B cell (primary cell): ENCODE measurements at regions not wholly inside any gene's neighbourhood (a gene's known extent, or its start where the extent isn't known, plus 50 kb on each side); places are given as distances from the start of the nearest gene placed in this dataset.

Source experiments
- EZH2 ChIP-seq: IDR thresholded peaks from 2 replicates; pipeline ENCODE4 v1.6.1; 2012; ENCODE audit warnings: borderline replicate concordance, low read depth, mild to moderate bottlenecking, moderate library complexity, low read length; ENCODE audit not compliant: insufficient read depth, poor library complexity, severe bottlenecking
- TF ChIP-seq, protein P1 (sequence below): fragments of 200-600 bp; IDR thresholded peaks from one replicate; pipeline ENCODE4 v1.8.0; 2022; ENCODE audit warnings: antibody characterized with exemption, mild to moderate bottlenecking

DNA sequence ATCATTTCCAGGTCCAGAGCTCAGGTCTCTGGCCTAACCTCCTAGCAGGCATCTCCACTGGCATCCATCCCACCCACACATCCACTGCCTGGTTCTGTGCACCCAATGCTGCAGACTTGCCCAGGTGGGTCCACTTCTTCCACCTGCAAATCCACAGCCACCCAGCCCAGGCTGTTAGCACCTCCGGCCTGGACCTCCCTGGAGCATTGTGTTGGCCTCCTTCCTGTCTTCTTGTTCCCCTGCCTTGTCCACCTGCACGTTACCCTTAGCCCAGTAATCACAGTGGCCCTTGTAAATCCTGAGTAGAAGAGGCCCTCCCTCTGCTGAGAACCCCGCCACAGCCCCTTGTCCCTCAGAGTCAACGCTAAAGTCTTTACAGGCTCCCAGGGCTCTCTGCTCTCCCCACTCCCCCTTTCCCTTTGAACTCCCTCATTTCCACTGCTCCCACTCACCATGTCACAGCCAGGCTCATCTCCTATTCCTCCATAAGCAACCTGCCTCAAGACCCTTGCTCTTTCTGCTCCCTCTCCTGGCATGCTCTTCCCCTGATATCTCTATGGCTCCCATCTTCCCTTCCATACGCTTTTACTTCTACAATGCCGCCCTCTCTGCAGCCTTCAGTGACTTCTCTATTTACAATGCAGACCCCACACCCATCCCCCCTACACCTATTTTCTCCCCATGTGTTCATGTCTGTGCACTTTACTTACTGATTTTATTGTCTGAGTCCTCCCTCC lies 288.8 kb downstream of the FOXL1 start:
- TF ChIP-seq, protein P1, sequence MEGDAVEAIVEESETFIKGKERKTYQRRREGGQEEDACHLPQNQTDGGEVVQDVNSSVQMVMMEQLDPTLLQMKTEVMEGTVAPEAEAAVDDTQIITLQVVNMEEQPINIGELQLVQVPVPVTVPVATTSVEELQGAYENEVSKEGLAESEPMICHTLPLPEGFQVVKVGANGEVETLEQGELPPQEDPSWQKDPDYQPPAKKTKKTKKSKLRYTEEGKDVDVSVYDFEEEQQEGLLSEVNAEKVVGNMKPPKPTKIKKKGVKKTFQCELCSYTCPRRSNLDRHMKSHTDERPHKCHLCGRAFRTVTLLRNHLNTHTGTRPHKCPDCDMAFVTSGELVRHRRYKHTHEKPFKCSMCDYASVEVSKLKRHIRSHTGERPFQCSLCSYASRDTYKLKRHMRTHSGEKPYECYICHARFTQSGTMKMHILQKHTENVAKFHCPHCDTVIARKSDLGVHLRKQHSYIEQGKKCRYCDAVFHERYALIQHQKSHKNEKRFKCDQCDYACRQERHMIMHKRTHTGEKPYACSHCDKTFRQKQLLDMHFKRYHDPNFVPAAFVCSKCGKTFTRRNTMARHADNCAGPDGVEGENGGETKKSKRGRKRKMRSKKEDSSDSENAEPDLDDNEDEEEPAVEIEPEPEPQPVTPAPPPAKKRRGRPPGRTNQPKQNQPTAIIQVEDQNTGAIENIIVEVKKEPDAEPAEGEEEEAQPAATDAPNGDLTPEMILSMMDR: no peak
- no peak for TF ChIP-seq EZH2
